ENCODE measurements at regions not wholly inside any gene's neighbourhood (a gene's known extent, or its start where the extent isn't known, plus 50 kb on each side); places are given as distances from the start of the nearest gene placed in this dataset.

GRCh38 chr1:9424261-9424660 lies 115.0 kb upstream of the SLC25A33 start:
- no peak overlapping the region for H3K27ac ChIP-seq
- no peak for DNase-seq
- no peaks in the 10 kb centered on the region for H3K4me1 ChIP-seq
- no peaks in the 10 kb centered on the region for H3K9me3 ChIP-seq
- no peak overlapping the region for H3K9ac ChIP-seq (ENCODE audit: low read depth in 2 of 2, low read length in 2 of 2)
- H3K36me3 ChIP-seq = no peaks in the 10 kb centered on the region
- TF ChIP-seq CTCF (IDR thresholded peaks at IDR 0.05) = no peak
- intact Hi-C loops (cut with DNase I) = no loop called here
- no peaks in the 10 kb centered on the region for H3K27me3 ChIP-seq
- H3K4me3 ChIP-seq = no peak overlapping the region

DNA sequence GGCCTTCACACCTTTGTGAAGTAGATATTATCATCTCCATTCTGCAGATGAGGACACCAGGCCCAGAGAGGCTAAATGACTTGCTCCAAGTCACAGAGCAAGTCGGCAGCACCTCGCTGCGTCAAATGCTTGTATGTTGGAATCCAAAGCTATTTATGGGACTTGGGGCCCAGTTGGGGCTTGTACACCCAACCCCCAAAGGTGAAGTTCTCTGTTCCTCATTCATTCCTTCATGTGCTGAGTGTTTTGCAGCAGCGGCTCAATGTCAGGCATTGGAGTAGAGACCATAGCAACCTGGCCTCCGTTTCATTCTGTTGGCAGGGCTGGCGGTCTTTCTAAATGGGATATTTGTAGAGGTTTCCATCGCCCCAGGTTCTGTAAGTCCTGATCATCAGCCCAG lies 113.4 kb upstream of the SLC25A33 start:
- H3K36me3 ChIP-seq = no peaks in the 10 kb centered on the region
- no peak overlapping the region for H3K4me3 ChIP-seq
- H3K27ac ChIP-seq = no peak overlapping the region
- H3K27me3 ChIP-seq = no peaks in the 10 kb centered on the region
- DNase-seq = no peak
- H3K4me1 ChIP-seq = peaks cover 4% of the 10 kb centered on the region
- no peak overlapping the region for H3K9ac ChIP-seq (ENCODE audit: low read depth in 2 of 2, low read length in 2 of 2)
- intact Hi-C loops (cut with DNase I) = no loop called here
- H3K9me3 ChIP-seq = no peaks in the 10 kb centered on the region
- TF ChIP-seq CTCF (IDR thresholded peaks at IDR 0.05) = no peak

DNA sequence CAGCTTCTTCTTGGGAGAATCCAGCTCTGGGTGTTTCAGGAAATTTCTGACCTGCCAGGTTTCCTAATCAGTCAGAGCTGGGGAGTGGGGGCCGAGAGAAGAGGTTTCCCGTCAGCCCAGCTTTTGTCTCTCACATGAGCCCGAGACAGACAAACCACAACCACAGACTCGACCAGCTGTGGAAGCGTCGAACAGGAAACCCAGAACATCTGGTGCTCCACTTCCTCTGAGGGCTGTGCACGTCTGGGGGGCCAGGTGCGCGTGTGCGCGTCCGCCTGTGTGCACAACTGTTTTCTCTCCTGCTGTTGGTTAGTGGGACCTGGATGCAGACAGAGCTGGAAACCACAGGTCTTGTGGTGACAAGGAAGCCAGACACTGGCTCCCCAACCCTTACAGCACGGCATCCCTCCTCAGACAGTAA lies 113.0 kb upstream of the SLC25A33 start:
- no peak overlapping the region for H3K27ac ChIP-seq
- no peaks in the 10 kb centered on the region for H3K27me3 ChIP-seq
- H3K9ac ChIP-seq (ENCODE audit: low read depth in 2 of 2, low read length in 2 of 2) = no peak overlapping the region
- intact Hi-C loops (cut with DNase I) = no loop called here
- no peaks in the 10 kb centered on the region for H3K9me3 ChIP-seq
- H3K4me3 ChIP-seq = no peak overlapping the region
- H3K36me3 ChIP-seq = no peaks in the 10 kb centered on the region
- no peak for TF ChIP-seq CTCF (IDR thresholded peaks at IDR 0.05)
- DNase-seq = peak; percentile 46
- H3K4me1 ChIP-seq = peaks cover 4% of the 10 kb centered on the region

GRCh38 chr1:9427388-9427787 lies 111.9 kb upstream of the SLC25A33 start:
- Histone ChIP-seq H3K4me1 (peaks cover 4% of the 10 kb centered on the region), H3K9ac (ENCODE audit: low read depth in 2 of 2, low read length in 2 of 2) (no peak overlapping the region), H3K27me3 (no peaks in the 10 kb centered on the region), H3K4me3 (no peak overlapping the region), H3K36me3 (no peaks in the 10 kb centered on the region), H3K9me3 (no peaks in the 10 kb centered on the region), H3K27ac (no peak overlapping the region)
- no peak for TF ChIP-seq CTCF (IDR thresholded peaks at IDR 0.05)
- intact Hi-C loops (cut with DNase I) = no loop called here
- no peak for DNase-seq

GRCh38 chr1:9428601-9429341 lies 110.5 kb upstream of the SLC25A33 start:
- Histone ChIP-seq H3K4me1 (peaks cover 4% of the 10 kb centered on the region), H3K4me3 (peak overlapping the region; percentile 43), H3K36me3 (no peaks in the 10 kb centered on the region), H3K27ac (peak overlapping the region; percentile 48), H3K27me3 (no peaks in the 10 kb centered on the region), H3K9me3 (no peaks in the 10 kb centered on the region), H3K9ac (ENCODE audit: low read depth in 2 of 2, low read length in 2 of 2) (peak overlapping the region; percentile 52 to 80)
- no peak for TF ChIP-seq CTCF (IDR thresholded peaks at IDR 0.05)
- DNase-seq = peak; percentile 100
- intact Hi-C loops (cut with DNase I) = no loop called here

Data from colonic mucosa (tissue), 4 donors.